Keratinocyte (primary cell): ENCODE measurements at regions not wholly inside any gene's neighbourhood (a gene's known extent, or its start where the extent isn't known, plus 50 kb on each side); places are given as distances from the start of the nearest gene placed in this dataset.

Experiments used
- CTCF ChIP-seq, 3 experiments: IDR thresholded peaks in 1 of 3; conservative IDR thresholded peaks in 1 of 3; optimal IDR thresholded peaks in 1 of 3; 2 replicates in 2 of 3; 3 replicates in 1 of 3; pipeline versions ENCODE3 to v1.5.1; 2011; ENCODE audit warnings: low read length in 3 of 3, mild to moderate bottlenecking in 3 of 3, moderate library complexity in 2 of 3, control low read depth in 1 of 3, inconsistent platforms in 1 of 3; ENCODE audit not compliant: insufficient read depth in 2 of 3; ENCODE audit errors: extremely low read depth in 1 of 3
- EZH2 ChIP-seq: IDR thresholded peaks from one replicate; pipeline ENCODE4 v1.6.1; 2012; ENCODE audit warnings: inconsistent platforms, mild to moderate bottlenecking, low read length, moderate library complexity

- TF ChIP-seq CTCF (optimal IDR thresholded peaks at IDR 0.05 in 1 of 3, IDR thresholded peaks at IDR 0.05 in 1 of 3, conservative IDR thresholded peaks at IDR 0.05 in 1 of 3; ENCODE audit: extremely low read depth in 1 of 3, insufficient read depth in 2 of 3, low read length in 3 of 3) (no peak), EZH2 (peak; percentile 68)
These were observed 149.0 kb upstream of the ZNF536 start for GRCh38 chr19:30222992-30223865.
